GM10266 (cell line): ENCODE measurements at regions not wholly inside any gene's neighbourhood (a gene's known extent, or its start where the extent isn't known, plus 50 kb on each side); places are given as distances from the start of the nearest gene placed in this dataset.
A peak's percentile ranks its signal among the peaks of the same experiment; 100 is the strongest.

ENCODE experiments used
- DNase-seq: peaks from one replicate; pipeline ENCODE4 v3.0.0; 2012; ENCODE audit errors: extremely low spot score
- CTCF ChIP-seq: IDR thresholded peaks from 2 replicates; pipeline ENCODE4 v1.5.1; 2012; ENCODE audit warnings: mild to moderate bottlenecking, low read depth; ENCODE audit not compliant: control insufficient read depth, insufficient read depth; ENCODE audit errors: missing control alignments

GRCh38 chr21:20404915-20405314 lies 593.3 kb upstream of the NCAM2 start:
- no peak for TF ChIP-seq CTCF
- DNase-seq: no peak

GRCh38 chr21:20418353-20418752 lies 579.9 kb upstream of the NCAM2 start:
- DNase-seq: no peak
- no peak for TF ChIP-seq CTCF

- TF ChIP-seq CTCF: no peak
- DNase-seq: no peak
Observed at GRCh38 chr21:20419772-20420171, 578.4 kb upstream of the NCAM2 start.

GRCh38 chr21:20424943-20425342 lies 573.3 kb upstream of the NCAM2 start:
- no peak for TF ChIP-seq CTCF
- DNase-seq: no peak

- TF ChIP-seq CTCF: no peak
- DNase-seq: no peak
Observed at GRCh38 chr21:20425856-20426255, 572.4 kb upstream of the NCAM2 start.

- DNase-seq: no peak
- no peak for TF ChIP-seq CTCF
Observed at GRCh38 chr21:20440338-20440737, 557.9 kb upstream of the NCAM2 start.

GRCh38 chr21:20443558-20444155 lies 554.6 kb upstream of the NCAM2 start:
- DNase-seq: no peak
- peak; percentile 22 for TF ChIP-seq CTCF
